Activated CD4-positive, alpha-beta T cell treated with anti-CD3 and anti-CD28 coated beads, Interleukin-2, amount 10 ng/mL, durations not matched to agents 7 days and 5 days (primary cell): ENCODE measurements at regions not wholly inside any gene's neighbourhood (a gene's known extent, or its start where the extent isn't known, plus 50 kb on each side); places are given as distances from the start of the nearest gene placed in this dataset.
"Not testable (repeated sequence)": the region's sequence is repeated elsewhere in the genome, so short reads cannot be mapped to it uniquely, and the experiment has no call there.

Source experiments
- CTCF ChIA-PET: fragments of 350-600 bp; sonication (Branson Sonifier 250); formaldehyde crosslinking; loops from one replicate; lab custom pipeline; 2021; ENCODE audit warnings: antibody characterized with exemption; lab: Charles Lee
- POLR2A ChIA-PET: fragments of 350-600 bp; sonication (Branson Sonifier 250); formaldehyde crosslinking; loops from one replicate; lab custom pipeline; 2021; ENCODE audit warnings: antibody characterized with exemption; lab: Charles Lee
- DNase-seq: peaks from one replicate; pipeline ENCODE4 v3.0.0-alpha.2; 2020
- H3K27ac Mint-ChIP-seq: one replicate; pipeline ENCODE4 v1.8.0; 2021; ENCODE audit warnings: mild to moderate bottlenecking, moderate library complexity, mixed read lengths
- H3K27me3 Mint-ChIP-seq: one replicate; pipeline ENCODE4 v1.8.0; 2021; ENCODE audit warnings: mixed read lengths
- H3K36me3 Mint-ChIP-seq: one replicate; pipeline ENCODE4 v1.8.0; 2021; ENCODE audit warnings: low read depth, mixed read lengths
- H3K4me1 Mint-ChIP-seq: one replicate; pipeline ENCODE4 v1.8.0; 2021; ENCODE audit warnings: mixed read lengths
- H3K4me3 Mint-ChIP-seq: one replicate; pipeline ENCODE4 v1.8.0; 2021; ENCODE audit warnings: mild to moderate bottlenecking, moderate library complexity, mixed read lengths
- H3K9me3 Mint-ChIP-seq: one replicate; pipeline ENCODE4 v1.8.0; 2021; ENCODE audit warnings: mixed read lengths

DNA sequence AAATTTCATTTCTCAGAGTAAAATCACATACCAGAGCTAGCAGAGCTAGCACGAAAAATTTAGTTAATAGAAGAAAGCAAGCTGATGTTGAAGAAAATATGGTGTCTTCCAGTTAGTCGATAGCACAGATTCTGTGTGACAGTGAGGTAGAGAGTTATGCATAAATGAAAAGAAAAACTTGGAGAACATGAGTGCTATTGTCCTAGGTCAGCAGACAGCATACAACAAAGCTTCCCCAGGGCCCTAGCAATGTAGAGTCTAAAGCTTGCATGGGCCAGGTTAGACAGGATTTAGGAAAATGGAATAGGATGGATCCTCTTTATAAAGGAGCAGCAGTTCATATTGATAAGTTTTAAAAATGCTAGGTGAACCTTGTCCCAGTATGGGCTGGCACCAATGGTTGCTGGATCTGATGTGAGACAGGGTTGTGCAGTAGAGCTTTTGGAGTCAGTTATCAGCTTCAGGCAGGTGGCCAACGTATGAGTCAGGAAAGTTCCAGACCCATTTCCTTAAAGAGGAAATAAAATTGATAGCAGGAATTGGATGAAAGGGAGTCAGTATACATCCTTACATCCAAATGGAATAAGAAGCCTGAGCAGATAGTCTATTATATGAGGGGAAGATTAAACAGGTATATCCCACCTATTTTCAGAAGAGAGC lies 277.2 kb downstream of the FRK start:
- no peaks in the 10 kb centered on the region for H3K4me1 Mint-ChIP-seq
- POLR2A ChIA-PET, result interaction anchor here (0.6 kb wide), 1 partner anchor 279 kb away, joined by 3 read pairs; no protein-coding TSS in a partner anchor

GRCh38 chr6:115782612-115783011 lies 278.1 kb downstream of the FRK start:
- DNase-seq, result no peak
- Mint-ChIP-seq H3K36me3 (no peaks in the 10 kb centered on the region), H3K4me3 (no peak overlapping the region), H3K27ac (no peak overlapping the region), H3K9me3 (no peaks in the 10 kb centered on the region), H3K4me1 (no peaks in the 10 kb centered on the region), H3K27me3 (no peaks in the 10 kb centered on the region)
- ChIA-PET CTCF (no interaction called here), POLR2A (no interaction called here)

More for the DNA sequence above, 277.2 kb downstream of the FRK start:
- Mint-ChIP-seq H3K27ac (no peak overlapping the region), H3K4me3 (no peak overlapping the region), H3K36me3 (no peaks in the 10 kb centered on the region), H3K27me3 (no peaks in the 10 kb centered on the region), H3K9me3 (no peaks in the 10 kb centered on the region)
- CTCF ChIA-PET, result no interaction called here
- no peak for DNase-seq

- no peak for DNase-seq
- Mint-ChIP-seq H3K4me1 (no peaks in the 10 kb centered on the region), H3K27me3 (no peaks in the 10 kb centered on the region), H3K4me3 (no peak overlapping the region), H3K9me3 (no peaks in the 10 kb centered on the region), H3K27ac (no peak overlapping the region), H3K36me3 (no peaks in the 10 kb centered on the region)
- ChIA-PET CTCF (no interaction called here), POLR2A (no interaction called here)
Observed at GRCh38 chr6:115773741-115774140, 286.9 kb downstream of the FRK start.

DNA sequence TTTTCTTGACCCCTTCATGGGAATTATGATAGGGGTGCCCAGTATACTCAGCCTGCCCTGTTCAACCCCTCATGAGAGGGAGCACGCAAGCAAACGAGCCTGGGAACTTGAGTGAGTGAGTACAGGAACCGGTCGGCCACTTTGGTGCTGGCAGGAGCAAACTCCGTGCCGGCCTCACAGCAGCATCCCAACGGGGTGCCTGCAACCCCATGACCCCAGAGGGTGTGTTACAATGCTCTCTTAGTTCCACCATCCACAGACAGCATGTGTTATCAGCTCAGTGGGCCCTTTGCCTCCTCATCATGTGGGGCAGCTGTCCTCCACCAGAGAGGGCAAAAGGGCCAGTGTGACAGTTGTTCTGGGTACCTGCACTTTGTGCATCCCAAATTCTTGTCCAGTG lies 289.8 kb downstream of the FRK start:
- no peaks in the 10 kb centered on the region for H3K9me3 Mint-ChIP-seq
- H3K27ac Mint-ChIP-seq, result no peak overlapping the region
- no peaks in the 10 kb centered on the region for H3K4me1 Mint-ChIP-seq
- H3K4me3 Mint-ChIP-seq, result no peak overlapping the region
- H3K27me3 Mint-ChIP-seq, result no peaks in the 10 kb centered on the region
- DNase-seq, result no peak
- CTCF ChIA-PET, result no interaction called here
- H3K36me3 Mint-ChIP-seq, result no peaks in the 10 kb centered on the region
- POLR2A ChIA-PET, result no interaction called here

- Mint-ChIP-seq H3K9me3 (no peaks in the 10 kb centered on the region), H3K27ac (no peak overlapping the region), H3K4me1 (no peaks in the 10 kb centered on the region), H3K36me3 (no peaks in the 10 kb centered on the region), H3K4me3 (no peak overlapping the region), H3K27me3 (no peaks in the 10 kb centered on the region)
- ChIA-PET POLR2A (no interaction called here), CTCF (no interaction called here)
- DNase-seq, result no peak
Observed at GRCh38 chr6:115768500-115768899, 292.2 kb downstream of the FRK start.

DNA sequence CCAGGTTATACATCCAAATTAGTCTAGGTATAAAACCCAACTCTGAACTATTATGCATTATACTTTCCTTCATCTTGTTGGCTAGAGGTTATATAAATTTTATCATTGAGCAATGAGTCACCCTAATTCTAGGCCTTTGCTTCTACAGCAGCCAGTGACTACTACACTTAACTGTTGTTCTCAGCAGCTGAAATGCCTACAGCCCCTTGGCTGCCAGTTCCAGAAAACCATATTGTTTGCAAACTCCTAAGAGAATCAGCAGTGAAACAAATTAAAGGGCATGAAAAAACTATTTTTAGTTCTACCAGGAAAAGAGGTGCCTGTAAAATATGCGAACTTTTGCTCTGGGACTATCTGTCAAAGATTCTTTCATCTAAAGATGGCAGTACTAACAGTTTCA lies 292.8 kb downstream of the FRK start:
- no peaks in the 10 kb centered on the region for H3K4me1 Mint-ChIP-seq
- no peak overlapping the region for H3K27ac Mint-ChIP-seq
- POLR2A ChIA-PET, result no interaction called here
- no peak overlapping the region for H3K4me3 Mint-ChIP-seq
- CTCF ChIA-PET, result no interaction called here
- H3K27me3 Mint-ChIP-seq, result no peaks in the 10 kb centered on the region
- DNase-seq, result no peak
- no peaks in the 10 kb centered on the region for H3K36me3 Mint-ChIP-seq
- no peaks in the 10 kb centered on the region for H3K9me3 Mint-ChIP-seq

DNA sequence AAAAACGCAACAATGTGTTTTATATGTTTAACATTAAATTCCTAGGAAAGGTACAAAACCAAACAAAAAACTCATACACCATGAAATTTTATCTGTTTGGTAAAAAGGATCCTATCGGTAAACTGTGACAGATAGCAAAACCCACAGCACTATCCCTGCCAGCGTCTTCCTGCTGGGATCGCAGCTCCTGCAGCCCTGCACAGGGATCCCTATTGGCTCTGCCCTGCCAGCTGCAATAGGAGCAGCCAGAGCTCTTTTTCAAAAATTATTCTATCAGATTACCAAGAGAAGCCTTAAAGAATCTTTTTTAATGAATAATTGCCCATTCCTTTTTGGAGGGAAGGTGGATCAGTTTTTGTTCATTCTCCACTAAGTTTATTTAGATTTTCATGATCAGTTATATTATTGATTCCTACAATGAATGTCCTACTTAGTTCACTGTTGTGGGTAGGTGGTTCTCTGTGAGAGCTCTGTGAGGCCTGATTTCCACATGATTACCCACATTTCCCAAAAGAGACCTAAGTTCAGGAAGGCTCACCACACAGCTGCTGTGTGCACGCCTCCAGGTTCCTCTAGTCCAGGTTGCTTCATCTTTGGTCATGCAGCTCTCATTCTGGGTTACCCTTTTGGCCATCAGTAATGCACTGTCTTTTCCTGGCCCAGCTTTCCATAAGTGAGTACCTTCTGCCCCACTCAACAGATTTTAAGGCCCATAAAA lies 293.8 kb downstream of the FRK start:
- ChIA-PET CTCF (no interaction called here), POLR2A (no interaction called here)
- no peaks in the 10 kb centered on the region for H3K27me3 Mint-ChIP-seq

GRCh38 chr6:115765966-115766365 lies 294.7 kb downstream of the FRK start:
- CTCF ChIA-PET, result no interaction called here
- H3K4me3 Mint-ChIP-seq, result no peak overlapping the region

More for the DNA sequence above, 293.8 kb downstream of the FRK start:
- Mint-ChIP-seq H3K4me1 (no peaks in the 10 kb centered on the region), H3K9me3 (no peaks in the 10 kb centered on the region), H3K4me3 (no peak overlapping the region), H3K36me3 (no peaks in the 10 kb centered on the region), H3K27ac (no peak overlapping the region)
- no peak for DNase-seq

DNA sequence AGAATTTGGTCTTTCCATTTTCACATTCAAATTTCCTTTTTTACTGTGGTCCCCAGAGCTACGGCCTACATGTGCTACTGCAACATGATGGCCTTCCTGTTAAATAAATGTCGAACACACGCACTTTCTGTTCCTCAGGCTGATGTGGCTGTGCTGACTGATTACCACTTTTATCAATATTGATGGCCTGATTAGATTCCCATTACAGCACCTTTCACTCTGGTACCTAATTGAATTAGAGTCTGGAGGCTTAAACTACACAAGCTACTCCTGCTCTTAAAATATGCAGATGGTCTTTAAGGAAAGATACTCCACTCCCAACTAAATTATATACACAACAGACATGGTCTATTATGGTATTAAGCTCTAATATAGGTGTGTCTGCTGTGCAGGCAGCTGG lies 301.6 kb downstream of the FRK start:
- DNase-seq, result no peak
- Mint-ChIP-seq H3K27ac (no peak overlapping the region), H3K36me3 (no peaks in the 10 kb centered on the region), H3K27me3 (no peaks in the 10 kb centered on the region), H3K4me3 (no peak overlapping the region), H3K4me1 (no peaks in the 10 kb centered on the region), H3K9me3 (no peaks in the 10 kb centered on the region)
- CTCF ChIA-PET, result no interaction called here
- POLR2A ChIA-PET, result no interaction called here

More at GRCh38 chr6:115765966-115766365, 294.7 kb downstream of the FRK start:
- POLR2A ChIA-PET, result no interaction called here
- DNase-seq, result no peak
- Mint-ChIP-seq H3K27me3 (no peaks in the 10 kb centered on the region), H3K27ac (no peak overlapping the region), H3K36me3 (no peaks in the 10 kb centered on the region), H3K4me1 (no peaks in the 10 kb centered on the region), H3K9me3 (no peaks in the 10 kb centered on the region)

DNA sequence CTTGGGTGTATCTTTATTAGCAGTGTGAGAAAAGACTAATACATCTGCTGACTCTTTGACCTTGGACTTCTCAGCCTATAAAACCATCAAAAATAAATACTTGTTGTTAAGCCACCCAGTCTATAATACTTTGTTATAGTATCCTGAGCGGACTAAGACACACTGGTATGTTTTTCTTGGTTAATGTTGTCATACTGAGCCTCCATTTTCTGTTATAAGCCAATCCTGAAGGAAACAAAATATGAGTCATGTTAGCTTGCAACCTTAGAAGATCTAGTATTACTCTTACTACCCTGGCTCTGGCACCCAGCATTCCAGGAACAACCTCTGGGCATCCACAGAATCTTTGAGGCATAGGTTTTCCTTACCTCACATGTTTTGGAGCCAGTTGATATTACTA lies 307.2 kb downstream of the FRK start:
- no peak for DNase-seq
- Mint-ChIP-seq H3K4me3 (no peak overlapping the region), H3K27ac (no peak overlapping the region), H3K9me3 (no peaks in the 10 kb centered on the region), H3K27me3 (no peaks in the 10 kb centered on the region), H3K4me1 (no peaks in the 10 kb centered on the region), H3K36me3 (no peaks in the 10 kb centered on the region)
- ChIA-PET CTCF (no interaction called here), POLR2A (no interaction called here)

GRCh38 chr6:115750946-115751345 lies 309.7 kb downstream of the FRK start:
- no peak for DNase-seq
- H3K27ac Mint-ChIP-seq, result no peak overlapping the region
- H3K4me1 Mint-ChIP-seq, result no peaks in the 10 kb centered on the region
- H3K36me3 Mint-ChIP-seq, result no peaks in the 10 kb centered on the region
- ChIA-PET CTCF (no interaction called here), POLR2A (no interaction called here)
- H3K9me3 Mint-ChIP-seq, result no peaks in the 10 kb centered on the region
- H3K4me3 Mint-ChIP-seq, result no peak overlapping the region
- no peaks in the 10 kb centered on the region for H3K27me3 Mint-ChIP-seq

- H3K4me1 Mint-ChIP-seq, result no peaks in the 10 kb centered on the region
- CTCF ChIA-PET, result no interaction called here
Observed at GRCh38 chr6:115750292-115750691, 310.4 kb downstream of the FRK start.

DNA sequence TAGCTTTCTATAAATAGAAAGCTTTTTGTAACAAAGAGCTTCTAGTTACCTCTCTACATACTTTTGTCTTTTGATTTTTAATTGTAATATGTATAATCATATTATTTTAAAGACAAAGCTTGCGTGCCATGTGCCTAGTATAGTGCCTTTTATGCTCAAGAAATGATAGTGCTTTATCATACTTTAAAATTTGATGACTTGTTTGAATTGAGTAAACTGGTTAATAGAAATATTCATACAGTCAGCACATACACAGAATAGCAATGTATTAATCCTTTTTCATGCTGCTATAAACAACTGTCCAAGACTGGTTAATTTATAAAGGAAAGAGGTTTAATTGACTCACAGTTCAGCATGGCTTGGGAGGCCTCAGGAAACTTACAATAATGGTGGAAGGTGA lies 313.0 kb downstream of the FRK start:
- no peaks in the 10 kb centered on the region for H3K36me3 Mint-ChIP-seq
- no peak for DNase-seq
- POLR2A ChIA-PET, result no interaction called here
- H3K9me3 Mint-ChIP-seq, result peaks cover 3% of the 10 kb centered on the region
- no peak overlapping the region for H3K4me3 Mint-ChIP-seq
- no peaks in the 10 kb centered on the region for H3K27me3 Mint-ChIP-seq
- CTCF ChIA-PET, result no interaction called here
- H3K27ac Mint-ChIP-seq, result no peak overlapping the region
- no peaks in the 10 kb centered on the region for H3K4me1 Mint-ChIP-seq

More at GRCh38 chr6:115750292-115750691, 310.4 kb downstream of the FRK start:
- Mint-ChIP-seq H3K4me3 (no peak overlapping the region), H3K27me3 (no peaks in the 10 kb centered on the region), H3K27ac (no peak overlapping the region), H3K36me3 (no peaks in the 10 kb centered on the region), H3K9me3 (no peaks in the 10 kb centered on the region)
- DNase-seq, result no peak
- POLR2A ChIA-PET, result no interaction called here

- POLR2A ChIA-PET, result not testable (repeated sequence)
Observed at GRCh38 chr6:115746583-115746982, 314.1 kb downstream of the FRK start.

More at GRCh38 chr6:115746583-115746982, 314.1 kb downstream of the FRK start:
- H3K27ac Mint-ChIP-seq, H3K4me1 Mint-ChIP-seq, H3K27me3 Mint-ChIP-seq, H3K9me3 Mint-ChIP-seq, CTCF ChIA-PET, H3K4me3 Mint-ChIP-seq, DNase-seq, H3K36me3 Mint-ChIP-seq: not testable (repeated sequence)
